ENCODE measurements at regions not wholly inside any gene's neighbourhood (a gene's known extent, or its start where the extent isn't known, plus 50 kb on each side); places are given as distances from the start of the nearest gene placed in this dataset.

DNA sequence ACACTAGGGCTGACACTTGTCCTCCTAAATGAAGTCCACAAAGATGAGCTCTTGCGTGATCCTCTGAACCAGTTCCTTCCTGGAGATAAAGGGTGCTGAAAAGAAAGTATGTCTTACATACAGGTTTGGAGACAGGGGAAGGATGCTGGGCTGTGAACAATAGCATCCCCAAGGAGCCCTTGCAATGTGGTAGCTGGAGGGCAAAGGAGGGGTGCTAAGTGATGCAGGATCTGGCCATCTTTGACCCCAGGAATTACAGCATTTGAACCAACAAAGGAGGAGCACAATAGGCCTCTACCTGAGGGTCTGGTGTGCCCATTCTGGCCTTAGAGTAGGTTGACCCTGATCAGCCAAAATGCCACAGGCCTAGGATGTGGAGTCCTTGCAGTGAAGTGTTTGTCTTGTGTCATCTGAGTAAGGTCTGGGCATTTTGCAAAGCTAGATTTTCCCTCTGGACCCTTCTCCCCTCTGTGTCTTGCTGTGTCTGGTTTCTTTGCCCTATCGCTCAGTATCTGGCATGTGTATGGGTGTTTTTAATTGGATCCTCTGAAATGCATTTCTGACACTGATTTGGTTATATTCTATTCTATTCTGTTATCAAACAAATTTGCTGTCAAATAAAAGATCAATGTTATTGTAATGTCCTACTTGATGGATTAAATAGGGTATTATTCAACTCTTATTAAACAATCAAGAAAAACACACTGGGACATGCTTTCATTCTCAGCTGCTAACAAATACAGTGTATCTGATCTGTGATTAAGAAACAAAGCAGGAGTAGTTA lies 364.8 kb upstream of the MEIS1 start:
- no peak overlapping the region for H2AFZ ChIP-seq (ENCODE audit: low read length)
- no peaks in the 10 kb centered on the region for H3F3A ChIP-seq (ENCODE audit: insufficient read depth, low read length)
- H3K9me3 ChIP-seq (replicated peaks; ENCODE audit: insufficient read depth, low read length) = no peaks in the 10 kb centered on the region
- no peaks in the 10 kb centered on the region for H3K4me1 ChIP-seq (ENCODE audit: low read length)
- no peak for DNase-seq
- no peak overlapping the region for H3K4me2 ChIP-seq (ENCODE audit: low read depth, low read length)
- H3K4me3 ChIP-seq (ENCODE audit: low read length) = no peak overlapping the region
- no peaks in the 10 kb centered on the region for H3K9me2 ChIP-seq (replicated peaks; ENCODE audit: insufficient read depth, low read length)
- H3K27ac ChIP-seq (ENCODE audit: low read length) = no peak overlapping the region
- no peaks in the 10 kb centered on the region for H3K36me3 ChIP-seq (replicated peaks; ENCODE audit: insufficient read depth, low read length)
- TF ChIP-seq, protein P1, sequence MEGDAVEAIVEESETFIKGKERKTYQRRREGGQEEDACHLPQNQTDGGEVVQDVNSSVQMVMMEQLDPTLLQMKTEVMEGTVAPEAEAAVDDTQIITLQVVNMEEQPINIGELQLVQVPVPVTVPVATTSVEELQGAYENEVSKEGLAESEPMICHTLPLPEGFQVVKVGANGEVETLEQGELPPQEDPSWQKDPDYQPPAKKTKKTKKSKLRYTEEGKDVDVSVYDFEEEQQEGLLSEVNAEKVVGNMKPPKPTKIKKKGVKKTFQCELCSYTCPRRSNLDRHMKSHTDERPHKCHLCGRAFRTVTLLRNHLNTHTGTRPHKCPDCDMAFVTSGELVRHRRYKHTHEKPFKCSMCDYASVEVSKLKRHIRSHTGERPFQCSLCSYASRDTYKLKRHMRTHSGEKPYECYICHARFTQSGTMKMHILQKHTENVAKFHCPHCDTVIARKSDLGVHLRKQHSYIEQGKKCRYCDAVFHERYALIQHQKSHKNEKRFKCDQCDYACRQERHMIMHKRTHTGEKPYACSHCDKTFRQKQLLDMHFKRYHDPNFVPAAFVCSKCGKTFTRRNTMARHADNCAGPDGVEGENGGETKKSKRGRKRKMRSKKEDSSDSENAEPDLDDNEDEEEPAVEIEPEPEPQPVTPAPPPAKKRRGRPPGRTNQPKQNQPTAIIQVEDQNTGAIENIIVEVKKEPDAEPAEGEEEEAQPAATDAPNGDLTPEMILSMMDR (IDR thresholded peaks at IDR 0.05; ENCODE audit: low read length) = no peak
- TF ChIP-seq EZH2 (optimal IDR thresholded peaks at IDR 0.05; ENCODE audit: low read depth, low read length) (no peak), EZH2phosphoT487 (IDR thresholded peaks at IDR 0.05; ENCODE audit: low read length) (no peak)
- no peaks in the 10 kb centered on the region for H3K27me3 ChIP-seq (replicated peaks; ENCODE audit: insufficient read depth, low read length)
- no peaks in the 10 kb centered on the region for H3K79me2 ChIP-seq (ENCODE audit: low read length)
- no peak overlapping the region for H3K9ac ChIP-seq (ENCODE audit: low read length)
- no peaks in the 10 kb centered on the region for H4K20me1 ChIP-seq (ENCODE audit: insufficient read depth, low read length)

DNA sequence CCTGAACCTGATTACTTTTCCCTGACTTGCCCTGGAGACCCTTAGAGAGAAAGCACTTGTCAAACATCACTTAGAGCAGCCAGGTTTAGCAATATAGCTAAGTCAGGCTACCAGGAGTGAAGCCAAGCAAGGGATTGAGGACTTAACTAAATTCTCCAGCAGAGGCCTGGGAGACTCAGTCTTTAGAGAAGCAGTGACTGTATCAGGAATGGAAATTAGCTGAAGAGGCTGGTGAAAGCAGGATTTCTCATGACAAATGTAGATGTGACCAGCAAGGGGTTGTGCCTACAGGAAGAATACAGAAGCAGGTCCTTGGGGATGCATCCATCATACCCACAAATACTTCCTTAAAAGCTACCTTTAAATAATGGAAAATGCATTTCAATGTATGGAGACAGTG lies 368.9 kb upstream of the MEIS1 start:
- Histone ChIP-seq H3K4me2 (ENCODE audit: low read depth, low read length) (no peak overlapping the region), H3K9me2 (replicated peaks; ENCODE audit: insufficient read depth, low read length) (no peaks in the 10 kb centered on the region), H3K4me1 (ENCODE audit: low read length) (no peaks in the 10 kb centered on the region), H3K27me3 (replicated peaks; ENCODE audit: insufficient read depth, low read length) (no peaks in the 10 kb centered on the region), H3K36me3 (replicated peaks; ENCODE audit: insufficient read depth, low read length) (no peaks in the 10 kb centered on the region), H3F3A (ENCODE audit: insufficient read depth, low read length) (no peaks in the 10 kb centered on the region), H3K4me3 (ENCODE audit: low read length) (no peak overlapping the region), H3K79me2 (ENCODE audit: low read length) (no peaks in the 10 kb centered on the region), H3K9ac (ENCODE audit: low read length) (no peak overlapping the region), H4K20me1 (ENCODE audit: insufficient read depth, low read length) (no peaks in the 10 kb centered on the region), H2AFZ (ENCODE audit: low read length) (no peak overlapping the region), H3K9me3 (replicated peaks; ENCODE audit: insufficient read depth, low read length) (no peaks in the 10 kb centered on the region), H3K27ac (ENCODE audit: low read length) (no peak overlapping the region)
- TF ChIP-seq, protein P1 (IDR thresholded peaks at IDR 0.05; ENCODE audit: low read length) = no peak
- TF ChIP-seq EZH2phosphoT487 (IDR thresholded peaks at IDR 0.05; ENCODE audit: low read length) (no peak), EZH2 (optimal IDR thresholded peaks at IDR 0.05; ENCODE audit: low read depth, low read length) (no peak)
- no peak for DNase-seq

DNA sequence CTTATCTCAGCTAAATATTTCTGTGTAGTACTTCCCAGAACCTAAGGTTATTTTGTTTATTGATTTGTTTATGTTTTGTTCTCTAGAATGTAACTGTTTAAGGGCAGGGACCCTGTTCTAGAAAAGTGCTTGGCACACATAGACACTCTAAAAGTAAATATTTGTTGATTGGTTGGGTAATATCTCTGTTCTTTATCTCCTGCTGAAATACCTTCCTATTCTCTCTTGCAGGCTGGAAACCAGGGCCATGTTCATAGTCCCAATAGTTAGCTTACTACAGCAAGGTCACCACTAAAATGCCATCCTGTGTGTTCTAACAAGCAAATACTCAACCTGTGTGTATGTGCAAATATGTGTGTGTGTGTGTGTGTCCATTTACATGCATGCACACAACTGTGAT lies 375.6 kb upstream of the MEIS1 start:
- TF ChIP-seq EZH2phosphoT487 (IDR thresholded peaks at IDR 0.05; ENCODE audit: low read length) (no peak), EZH2 (optimal IDR thresholded peaks at IDR 0.05; ENCODE audit: low read depth, low read length) (no peak)
- TF ChIP-seq, protein P1 (IDR thresholded peaks at IDR 0.05; ENCODE audit: low read length) = no peak
- no peaks in the 10 kb centered on the region for H3K4me1 ChIP-seq (ENCODE audit: low read length)
- no peak overlapping the region for H3K4me2 ChIP-seq (ENCODE audit: low read depth, low read length)
- no peaks in the 10 kb centered on the region for H3F3A ChIP-seq (ENCODE audit: insufficient read depth, low read length)
- no peak for DNase-seq
- H3K36me3 ChIP-seq (replicated peaks; ENCODE audit: insufficient read depth, low read length) = no peaks in the 10 kb centered on the region
- H3K79me2 ChIP-seq (ENCODE audit: low read length) = no peaks in the 10 kb centered on the region
- H4K20me1 ChIP-seq (ENCODE audit: insufficient read depth, low read length) = no peaks in the 10 kb centered on the region
- no peaks in the 10 kb centered on the region for H3K9me2 ChIP-seq (replicated peaks; ENCODE audit: insufficient read depth, low read length)
- no peak overlapping the region for H3K4me3 ChIP-seq (ENCODE audit: low read length)
- no peak overlapping the region for H3K27ac ChIP-seq (ENCODE audit: low read length)
- H2AFZ ChIP-seq (ENCODE audit: low read length) = no peak overlapping the region
- no peaks in the 10 kb centered on the region for H3K9me3 ChIP-seq (replicated peaks; ENCODE audit: insufficient read depth, low read length)
- no peak overlapping the region for H3K9ac ChIP-seq (ENCODE audit: low read length)
- H3K27me3 ChIP-seq (replicated peaks; ENCODE audit: insufficient read depth, low read length) = no peaks in the 10 kb centered on the region
